Parathyroid adenoma (tissue), 2 donors: ENCODE measurements at regions not wholly inside any gene's neighbourhood (a gene's known extent, or its start where the extent isn't known, plus 50 kb on each side); places are given as distances from the start of the nearest gene placed in this dataset.
"Not testable (repeated sequence)": the region's sequence is repeated elsewhere in the genome, so short reads cannot be mapped to it uniquely, and the experiment has no call there.

ENCODE experiments used
- H2AFZ ChIP-seq: fragments of 300-600 bp; sonication (generic); one replicate; pipeline ENCODE4 v1.7.0; 2017; ENCODE audit warnings: antibody characterized with exemption, mild to moderate bottlenecking
- H3K27ac ChIP-seq: fragments of 300-600 bp; sonication (generic); one replicate; pipeline ENCODE4 v1.7.0; 2017
- H3K27me3 ChIP-seq: fragments of 300-600 bp; sonication (generic); one replicate; pipeline ENCODE4 v1.7.0; 2017; ENCODE audit warnings: low read length; ENCODE audit not compliant: control insufficient read depth, insufficient read depth
- H3K36me3 ChIP-seq: fragments of 300-600 bp; sonication (generic); one replicate; pipeline ENCODE4 v1.7.0; 2017; ENCODE audit warnings: low read length; ENCODE audit not compliant: control insufficient read depth, insufficient read depth
- H3K4me1 ChIP-seq: fragments of 300-600 bp; sonication (generic); one replicate; pipeline ENCODE4 v1.7.0; 2017; ENCODE audit warnings: control low read depth
- H3K4me2 ChIP-seq: fragments of 300-600 bp; sonication (generic); one replicate; pipeline ENCODE4 v1.7.0; 2017; ENCODE audit warnings: low read length
- H3K4me3 ChIP-seq: fragments of 300-600 bp; sonication (generic); one replicate; pipeline ENCODE4 v1.7.0; 2017; ENCODE audit warnings: low read depth, low read length
- H3K79me2 ChIP-seq: fragments of 300-600 bp; sonication (generic); one replicate; pipeline ENCODE4 v1.7.0; 2017; ENCODE audit warnings: control low read depth
- H3K9ac ChIP-seq: fragments of 300-600 bp; sonication (generic); one replicate; pipeline ENCODE4 v1.7.0; 2017; ENCODE audit warnings: mild to moderate bottlenecking
- H3K9me3 ChIP-seq: fragments of 300-600 bp; sonication (generic); one replicate; pipeline ENCODE4 v1.7.0; 2017; ENCODE audit warnings: low read length; ENCODE audit not compliant: control insufficient read depth
- TF ChIP-seq, protein P1 (sequence below): fragments of 300-600 bp; sonication (generic); IDR thresholded peaks from one replicate; pipeline ENCODE4 v1.7.0; 2017; ENCODE audit warnings: antibody characterized with exemption, mild to moderate bottlenecking
- donor health status: primary hyperparathyroidism.

DNA sequence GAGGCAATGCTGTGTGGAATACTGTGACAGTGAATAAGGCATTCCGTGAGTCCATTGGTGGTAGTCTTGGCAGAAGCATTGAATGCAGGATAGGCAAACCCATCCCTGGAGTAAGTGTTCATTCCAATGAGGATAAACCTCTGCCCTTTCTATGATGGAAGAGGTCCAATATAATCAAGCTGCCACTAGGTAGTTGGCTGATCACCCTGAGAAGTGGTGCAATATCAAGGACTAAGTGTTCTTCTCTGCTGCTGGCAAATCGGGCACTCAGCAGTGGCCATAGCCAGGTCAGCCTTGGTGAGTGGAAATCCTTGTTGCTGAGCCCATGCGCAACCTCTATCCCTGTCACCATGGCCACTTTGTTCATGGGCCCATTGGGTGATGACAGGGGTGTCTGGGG, 70.1 kb downstream of the FBXO4 start:
- H3K4me2 ChIP-seq, result no peak overlapping the region
- TF ChIP-seq, protein P1, sequence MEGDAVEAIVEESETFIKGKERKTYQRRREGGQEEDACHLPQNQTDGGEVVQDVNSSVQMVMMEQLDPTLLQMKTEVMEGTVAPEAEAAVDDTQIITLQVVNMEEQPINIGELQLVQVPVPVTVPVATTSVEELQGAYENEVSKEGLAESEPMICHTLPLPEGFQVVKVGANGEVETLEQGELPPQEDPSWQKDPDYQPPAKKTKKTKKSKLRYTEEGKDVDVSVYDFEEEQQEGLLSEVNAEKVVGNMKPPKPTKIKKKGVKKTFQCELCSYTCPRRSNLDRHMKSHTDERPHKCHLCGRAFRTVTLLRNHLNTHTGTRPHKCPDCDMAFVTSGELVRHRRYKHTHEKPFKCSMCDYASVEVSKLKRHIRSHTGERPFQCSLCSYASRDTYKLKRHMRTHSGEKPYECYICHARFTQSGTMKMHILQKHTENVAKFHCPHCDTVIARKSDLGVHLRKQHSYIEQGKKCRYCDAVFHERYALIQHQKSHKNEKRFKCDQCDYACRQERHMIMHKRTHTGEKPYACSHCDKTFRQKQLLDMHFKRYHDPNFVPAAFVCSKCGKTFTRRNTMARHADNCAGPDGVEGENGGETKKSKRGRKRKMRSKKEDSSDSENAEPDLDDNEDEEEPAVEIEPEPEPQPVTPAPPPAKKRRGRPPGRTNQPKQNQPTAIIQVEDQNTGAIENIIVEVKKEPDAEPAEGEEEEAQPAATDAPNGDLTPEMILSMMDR, result no peak
- H3K9me3 ChIP-seq, result no peaks in the 10 kb centered on the region
- H3K27ac ChIP-seq, result no peak overlapping the region
- H3K4me1 ChIP-seq, result no peaks in the 10 kb centered on the region
- no peaks in the 10 kb centered on the region for H3K79me2 ChIP-seq
- no peaks in the 10 kb centered on the region for H3K27me3 ChIP-seq
- no peaks in the 10 kb centered on the region for H3K36me3 ChIP-seq
- no peak overlapping the region for H3K4me3 ChIP-seq
- H3K9ac ChIP-seq, result no peak overlapping the region
- H2AFZ ChIP-seq, result no peak overlapping the region

DNA sequence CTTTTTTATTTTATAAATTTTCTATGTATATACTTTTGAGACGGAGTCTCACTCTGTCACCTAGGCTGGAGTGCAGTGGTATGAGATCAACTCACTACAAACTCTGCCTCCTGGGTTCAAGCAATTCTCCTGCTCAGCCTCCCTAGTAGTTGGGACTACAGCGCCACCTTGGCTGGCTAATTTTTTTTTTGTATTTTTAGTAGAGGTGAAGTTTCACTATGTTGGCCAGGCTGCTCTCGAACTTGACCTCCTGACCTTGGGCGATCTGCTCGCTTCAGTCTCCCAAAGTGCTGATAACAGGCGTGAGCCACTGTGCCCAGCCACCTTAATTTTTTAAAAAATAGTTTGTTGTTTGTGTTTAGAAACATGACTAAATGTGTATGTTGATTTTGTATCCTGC, 76.6 kb downstream of the FBXO4 start:
- Histone ChIP-seq H3K4me3 (no peak overlapping the region), H3K9me3 (no peaks in the 10 kb centered on the region), H3K9ac (no peak overlapping the region), H2AFZ (no peak overlapping the region), H3K36me3 (no peaks in the 10 kb centered on the region), H3K79me2 (no peaks in the 10 kb centered on the region), H3K27me3 (no peaks in the 10 kb centered on the region), H3K27ac (no peak overlapping the region), H3K4me2 (no peak overlapping the region), H3K4me1 (no peaks in the 10 kb centered on the region)
- TF ChIP-seq, protein P1, result no peak

DNA sequence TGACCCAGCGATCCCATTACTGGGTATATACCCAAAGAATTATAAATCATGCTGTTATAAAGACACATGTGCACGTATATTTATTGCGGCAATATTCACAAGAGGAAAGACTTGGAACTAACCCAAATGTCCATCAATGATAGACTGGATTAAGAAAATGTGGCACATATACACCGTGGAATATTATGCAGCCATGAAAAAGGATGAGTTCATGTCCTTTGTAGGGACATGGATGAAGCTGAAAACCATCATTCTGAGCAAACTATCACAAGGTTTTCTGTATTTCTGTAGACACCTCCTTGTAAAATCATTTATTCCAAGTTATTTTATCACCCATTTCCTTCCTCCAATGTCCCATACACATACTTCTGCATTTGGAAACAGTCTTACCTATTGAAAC, 78.8 kb downstream of the FBXO4 start:
- H3K4me2 ChIP-seq, H3K27ac ChIP-seq, H3K9me3 ChIP-seq, H3K36me3 ChIP-seq, H3K4me3 ChIP-seq, H2AFZ ChIP-seq, H3K4me1 ChIP-seq, H3K27me3 ChIP-seq, H3K79me2 ChIP-seq, H3K9ac ChIP-seq: not testable (repeated sequence)

DNA sequence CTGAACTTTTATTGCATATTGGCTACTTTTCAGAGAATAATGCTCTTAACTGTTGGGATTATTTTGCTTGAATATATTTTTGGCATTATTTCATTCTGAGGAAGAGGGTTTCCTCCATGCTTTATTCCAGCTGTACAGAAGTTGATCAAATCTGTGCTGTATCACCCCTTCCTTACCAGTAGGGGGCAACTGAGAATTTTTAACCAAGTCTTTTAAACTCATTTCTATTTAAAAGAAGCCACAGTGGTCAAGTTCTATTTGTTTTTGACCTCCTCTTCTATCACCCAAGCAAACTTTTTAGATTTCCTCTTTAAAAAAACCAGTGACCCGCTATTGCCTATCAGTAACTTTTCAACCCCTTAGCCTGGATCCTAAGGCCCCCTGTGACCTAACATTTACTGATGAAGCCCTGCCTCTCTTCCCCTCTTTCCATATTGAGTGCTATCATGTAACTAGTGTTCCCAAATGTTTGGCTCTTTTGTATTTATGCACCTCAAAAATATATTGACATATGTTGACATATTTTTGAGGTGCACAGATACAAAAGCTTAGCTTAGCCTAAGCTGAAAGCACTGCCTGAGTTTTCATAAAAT, 80.6 kb downstream of the FBXO4 start:
- H3K27me3 ChIP-seq, result no peaks in the 10 kb centered on the region
- TF ChIP-seq, protein P1, result peak; percentile 55

DNA sequence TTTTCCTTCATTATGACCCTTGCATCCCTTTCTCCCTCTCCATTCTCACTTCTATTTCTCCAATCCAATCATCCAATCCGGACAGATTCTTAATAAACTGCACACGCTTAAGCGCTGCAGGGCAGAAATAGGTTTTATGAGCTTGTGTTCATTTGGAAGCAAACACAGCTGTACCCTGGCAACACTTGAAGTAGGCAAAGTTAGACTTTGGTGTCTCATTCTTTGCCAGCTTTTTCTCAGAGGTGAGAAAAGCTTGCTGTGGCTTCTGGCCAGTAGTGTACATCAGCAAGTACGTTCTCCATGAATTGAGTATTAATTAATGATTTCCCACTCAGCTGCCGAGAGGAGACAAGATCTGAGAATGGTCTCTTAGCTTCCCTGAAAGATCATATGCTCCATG, 88.5 kb downstream of the FBXO4 start:
- Histone ChIP-seq H3K27me3 (no peaks in the 10 kb centered on the region), H3K36me3 (no peaks in the 10 kb centered on the region), H3K4me3 (no peak overlapping the region), H2AFZ (no peak overlapping the region), H3K27ac (no peak overlapping the region), H3K9ac (no peak overlapping the region), H3K4me2 (no peak overlapping the region), H3K79me2 (no peaks in the 10 kb centered on the region), H3K4me1 (no peaks in the 10 kb centered on the region), H3K9me3 (no peaks in the 10 kb centered on the region)
- TF ChIP-seq, protein P1, result no peak

More for the DNA sequence above, 80.6 kb downstream of the FBXO4 start:
- no peak overlapping the region for H3K4me2 ChIP-seq
- H3K36me3 ChIP-seq, result no peaks in the 10 kb centered on the region
- H2AFZ ChIP-seq, result no peak overlapping the region
- no peak overlapping the region for H3K9ac ChIP-seq
- no peaks in the 10 kb centered on the region for H3K4me1 ChIP-seq
- H3K79me2 ChIP-seq, result no peaks in the 10 kb centered on the region
- H3K9me3 ChIP-seq, result no peaks in the 10 kb centered on the region
- no peak overlapping the region for H3K27ac ChIP-seq
- H3K4me3 ChIP-seq, result no peak overlapping the region
